Keratinocyte (primary cell): ENCODE measurements at regions not wholly inside any gene's neighbourhood (a gene's known extent, or its start where the extent isn't known, plus 50 kb on each side); places are given as distances from the start of the nearest gene placed in this dataset.

ENCODE experiments used
- DNase-seq: peaks from one replicate; pipeline ENCODE4 v3.0.0-alpha.2; 2011; ENCODE audit warnings: low read depth, missing footprints, low spot score
- FAIRE-seq: peaks from 2 replicates; lab custom pipeline; 2011; peaks lifted over from hg19 to GRCh38; lab: Jason Lieb, UNC
- H2AFZ ChIP-seq: 2 replicates; pipeline ENCODE4 v1.6.0; 2012; ENCODE audit warnings: low read length, control low read depth, inconsistent platforms; ENCODE audit not compliant: control insufficient read depth
- H3K27ac ChIP-seq: 2 replicates; pipeline ENCODE4 v1.5.1; 2011; ENCODE audit warnings: low read length; ENCODE audit not compliant: control insufficient read depth, insufficient read depth
- H3K27me3 ChIP-seq: 3 replicates; pipeline ENCODE4 v1.6.0; 2011; ENCODE audit warnings: low read length; ENCODE audit not compliant: control insufficient read depth, insufficient read depth; ENCODE audit errors: extremely low read depth
- H3K36me3 ChIP-seq, 2 experiments: 2 replicates in 1 of 2; 3 replicates in 1 of 2; pipeline ENCODE4 v1.5.1; 2011; ENCODE audit warnings: low read length in 2 of 2, mild to moderate bottlenecking in 1 of 2; ENCODE audit not compliant: control insufficient read depth in 2 of 2, insufficient read depth in 2 of 2; ENCODE audit errors: extremely low read depth in 1 of 2
- H3K4me1 ChIP-seq: 3 replicates; pipeline ENCODE4 v1.5.1; 2011; ENCODE audit warnings: low read length; ENCODE audit not compliant: control insufficient read depth, insufficient read depth; ENCODE audit errors: extremely low read depth
- H3K4me2 ChIP-seq: 3 replicates; pipeline ENCODE4 v1.6.0; 2011; ENCODE audit warnings: low read depth, low read length; ENCODE audit not compliant: control insufficient read depth, insufficient read depth; ENCODE audit errors: extremely low read depth
- H3K4me3 ChIP-seq, 3 experiments: fragments of 200-600 bp in 1 of 3; sonication (generic) in 1 of 3; 2 replicates in 2 of 3; 3 replicates in 1 of 3; pipeline ENCODE4 v1.5.1; 2011 to 2016; ENCODE audit warnings: low read length in 3 of 3, mild to moderate bottlenecking in 3 of 3, control low read depth in 2 of 3, inconsistent platforms in 1 of 3, low read depth in 1 of 3, mixed read lengths in 1 of 3, mixed run types in 1 of 3, moderate library complexity in 1 of 3; ENCODE audit not compliant: control insufficient read depth in 2 of 3, insufficient read depth in 2 of 3; ENCODE audit errors: extremely low read depth in 1 of 3
- H3K79me2 ChIP-seq: 2 replicates; pipeline ENCODE4 v1.6.0; 2012; ENCODE audit warnings: low read length; ENCODE audit not compliant: control insufficient read depth, insufficient read depth
- H3K9ac ChIP-seq: 3 replicates; pipeline ENCODE4 v1.6.0; 2011; ENCODE audit warnings: low read length; ENCODE audit not compliant: control insufficient read depth, insufficient read depth; ENCODE audit errors: extremely low read depth
- H3K9me1 ChIP-seq: 3 replicates; pipeline ENCODE4 v1.6.0; 2011; ENCODE audit warnings: low read length; ENCODE audit not compliant: control insufficient read depth, insufficient read depth; ENCODE audit errors: extremely low read depth
- H3K9me3 ChIP-seq: 2 replicates; pipeline ENCODE4 v1.5.1; 2012; ENCODE audit warnings: low read depth, low read length; ENCODE audit not compliant: control insufficient read depth
- H4K20me1 ChIP-seq: 3 replicates; pipeline ENCODE4 v1.6.0; 2011; ENCODE audit warnings: low read length; ENCODE audit not compliant: control insufficient read depth, insufficient read depth; ENCODE audit errors: extremely low read depth
- EZH2 ChIP-seq: IDR thresholded peaks from one replicate; pipeline ENCODE4 v1.6.1; 2012; ENCODE audit warnings: inconsistent platforms, mild to moderate bottlenecking, low read length, moderate library complexity
- dilution Hi-C: fragments of 300-500 bp; cut with MboI; formaldehyde crosslinking; loops from one replicate; pipeline ENCODE4 v1.7.0; 2020; ENCODE audit warnings: low sequenced_read_pairs; ENCODE audit not compliant: extremely low pct_ligation_motif_present
- TF ChIP-seq, protein P1 (sequence below), 3 experiments: IDR thresholded peaks in 1 of 3; conservative IDR thresholded peaks in 1 of 3; optimal IDR thresholded peaks in 1 of 3; 2 replicates in 2 of 3; 3 replicates in 1 of 3; pipeline versions ENCODE3 to v1.5.1; 2011; ENCODE audit warnings: low read length in 3 of 3, mild to moderate bottlenecking in 3 of 3, moderate library complexity in 2 of 3, control low read depth in 1 of 3, inconsistent platforms in 1 of 3; ENCODE audit not compliant: insufficient read depth in 2 of 3; ENCODE audit errors: extremely low read depth in 1 of 3

DNA sequence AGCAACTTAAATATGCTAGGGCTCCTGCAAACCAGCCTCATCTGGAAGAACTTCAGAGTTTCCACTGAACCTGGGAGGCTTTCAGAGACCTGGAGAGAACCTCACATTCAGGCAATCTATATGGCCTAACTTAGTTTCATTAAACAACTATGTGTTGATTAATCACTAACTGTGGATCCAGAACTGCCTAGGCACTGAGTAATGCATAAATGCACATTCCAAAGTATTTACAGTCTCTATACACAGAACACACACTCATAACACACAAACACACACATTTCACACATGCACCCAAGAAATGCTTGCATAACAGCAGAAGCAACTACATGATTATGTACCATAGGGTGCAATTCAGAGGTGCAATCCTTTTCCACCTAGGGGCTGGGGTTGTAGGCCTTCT, 552.8 kb downstream of the BCL11A start:
- H3K9me1 ChIP-seq = no peaks in the 10 kb centered on the region
- H3K9ac ChIP-seq = no peak overlapping the region
- no peak overlapping the region for H2AFZ ChIP-seq
- H3K27ac ChIP-seq = no peak overlapping the region
- H3K4me2 ChIP-seq = no peak overlapping the region
- DNase-seq (no peak), FAIRE-seq (no peak)
- no peaks in the 10 kb centered on the region for H3K27me3 ChIP-seq
- no peaks in the 10 kb centered on the region for H3K36me3 ChIP-seq
- TF ChIP-seq EZH2 = no peak
- TF ChIP-seq, protein P1, sequence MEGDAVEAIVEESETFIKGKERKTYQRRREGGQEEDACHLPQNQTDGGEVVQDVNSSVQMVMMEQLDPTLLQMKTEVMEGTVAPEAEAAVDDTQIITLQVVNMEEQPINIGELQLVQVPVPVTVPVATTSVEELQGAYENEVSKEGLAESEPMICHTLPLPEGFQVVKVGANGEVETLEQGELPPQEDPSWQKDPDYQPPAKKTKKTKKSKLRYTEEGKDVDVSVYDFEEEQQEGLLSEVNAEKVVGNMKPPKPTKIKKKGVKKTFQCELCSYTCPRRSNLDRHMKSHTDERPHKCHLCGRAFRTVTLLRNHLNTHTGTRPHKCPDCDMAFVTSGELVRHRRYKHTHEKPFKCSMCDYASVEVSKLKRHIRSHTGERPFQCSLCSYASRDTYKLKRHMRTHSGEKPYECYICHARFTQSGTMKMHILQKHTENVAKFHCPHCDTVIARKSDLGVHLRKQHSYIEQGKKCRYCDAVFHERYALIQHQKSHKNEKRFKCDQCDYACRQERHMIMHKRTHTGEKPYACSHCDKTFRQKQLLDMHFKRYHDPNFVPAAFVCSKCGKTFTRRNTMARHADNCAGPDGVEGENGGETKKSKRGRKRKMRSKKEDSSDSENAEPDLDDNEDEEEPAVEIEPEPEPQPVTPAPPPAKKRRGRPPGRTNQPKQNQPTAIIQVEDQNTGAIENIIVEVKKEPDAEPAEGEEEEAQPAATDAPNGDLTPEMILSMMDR (optimal IDR thresholded peaks at IDR 0.05 in 1 of 3, IDR thresholded peaks at IDR 0.05 in 1 of 3, conservative IDR thresholded peaks at IDR 0.05 in 1 of 3; ENCODE audit: extremely low read depth in 1 of 3, insufficient read depth in 2 of 3, low read length in 3 of 3) = no peak
- H3K4me1 ChIP-seq = peaks cover 9% of the 10 kb centered on the region
- no peak overlapping the region for H3K4me3 ChIP-seq
- H3K79me2 ChIP-seq = no peaks in the 10 kb centered on the region
- dilution Hi-C loops = no loop called here
- no peaks in the 10 kb centered on the region for H4K20me1 ChIP-seq
- no peaks in the 10 kb centered on the region for H3K9me3 ChIP-seq

DNA sequence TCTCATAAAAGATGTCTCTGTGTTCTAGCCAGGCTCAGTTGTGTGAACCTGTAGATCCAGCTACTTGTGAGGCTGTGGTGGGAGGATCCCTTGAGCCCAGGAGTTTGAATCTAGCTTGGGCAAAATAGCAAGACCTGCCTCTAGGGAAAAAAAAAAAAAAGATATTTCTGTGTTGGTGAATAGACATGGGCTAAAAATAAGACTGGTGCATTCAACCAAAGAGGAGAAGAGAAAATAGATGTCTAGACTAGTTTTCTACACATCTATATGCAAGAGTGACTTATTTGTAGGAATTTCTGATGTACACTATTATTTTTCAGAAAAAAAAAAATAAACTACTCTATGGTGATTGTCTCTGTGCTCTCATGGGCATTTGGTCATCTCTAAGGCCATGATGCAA, 555.1 kb downstream of the BCL11A start:
- H2AFZ ChIP-seq = no peak overlapping the region
- H3K4me1 ChIP-seq = peaks cover 9% of the 10 kb centered on the region
- H3K9me3 ChIP-seq = no peaks in the 10 kb centered on the region
- no peaks in the 10 kb centered on the region for H3K36me3 ChIP-seq
- H3K27ac ChIP-seq = no peak overlapping the region
- H4K20me1 ChIP-seq = no peaks in the 10 kb centered on the region
- no peak overlapping the region for H3K4me2 ChIP-seq
- FAIRE-seq = no peak
- no peaks in the 10 kb centered on the region for H3K9me1 ChIP-seq
- H3K9ac ChIP-seq = no peak overlapping the region
- no peak for DNase-seq
- H3K79me2 ChIP-seq = no peaks in the 10 kb centered on the region
- dilution Hi-C loops = no loop called here
- no peak overlapping the region for H3K4me3 ChIP-seq
- TF ChIP-seq EZH2 = no peak
- TF ChIP-seq, protein P1 (optimal IDR thresholded peaks at IDR 0.05 in 1 of 3, IDR thresholded peaks at IDR 0.05 in 1 of 3, conservative IDR thresholded peaks at IDR 0.05 in 1 of 3; ENCODE audit: extremely low read depth in 1 of 3, insufficient read depth in 2 of 3, low read length in 3 of 3) = no peak
- H3K27me3 ChIP-seq = peaks cover 4% of the 10 kb centered on the region
